MM.1S (cell line): ENCODE measurements at regions not wholly inside any gene's neighbourhood (a gene's known extent, or its start where the extent isn't known, plus 50 kb on each side); places are given as distances from the start of the nearest gene placed in this dataset.

ENCODE experiments used
- EZH2phosphoT487 ChIP-seq: fragments of 300-600 bp; sonication (generic); IDR thresholded peaks from 2 replicates; pipeline ENCODE4 v1.6.1; 2018; ENCODE audit warnings: antibody characterized with exemption, low read length
- TF ChIP-seq, protein P1 (sequence below): fragments of 300-600 bp; sonication (generic); IDR thresholded peaks from 2 replicates; pipeline ENCODE4 v1.5.1; 2016; ENCODE audit warnings: antibody characterized with exemption, low read length, mixed read lengths

DNA sequence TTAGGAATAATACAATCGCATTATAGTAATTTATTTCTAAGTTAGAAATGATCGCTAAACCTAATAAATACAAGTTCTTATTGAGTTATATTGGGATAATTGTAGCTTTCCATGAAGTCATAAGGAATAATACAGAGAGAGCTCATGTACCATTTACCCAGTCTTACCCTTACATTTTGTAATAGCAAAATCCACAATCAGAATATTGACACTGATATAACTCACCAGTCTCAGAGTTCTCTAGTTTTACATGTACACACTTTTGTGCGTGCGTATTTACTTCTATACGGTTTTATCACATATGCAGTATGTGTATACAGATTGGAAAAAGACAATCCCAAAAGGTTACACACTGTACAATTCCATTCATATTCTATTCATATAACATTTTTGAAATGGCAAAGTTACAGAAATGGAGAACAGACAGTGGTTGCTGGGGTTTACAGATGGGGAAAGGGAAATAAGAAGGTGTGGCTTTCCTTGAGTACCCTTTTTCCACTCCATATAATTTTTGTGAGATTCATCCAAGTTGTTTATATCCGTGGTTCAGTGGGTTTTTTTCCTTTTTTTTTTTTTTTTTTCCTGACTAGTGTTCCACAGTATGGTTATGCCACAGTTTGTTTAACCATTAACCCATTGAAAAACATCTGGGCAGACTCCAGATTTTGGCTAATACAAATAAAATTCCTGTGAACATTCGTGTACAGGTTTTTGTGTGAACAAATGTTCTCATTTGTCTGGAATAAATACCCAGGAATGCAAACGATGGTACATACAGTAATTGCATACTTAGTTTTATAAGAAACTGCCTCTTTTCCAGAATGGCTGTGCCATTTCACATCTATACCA lies 117.2 kb downstream of the HNMT start:
- TF ChIP-seq, protein P1, sequence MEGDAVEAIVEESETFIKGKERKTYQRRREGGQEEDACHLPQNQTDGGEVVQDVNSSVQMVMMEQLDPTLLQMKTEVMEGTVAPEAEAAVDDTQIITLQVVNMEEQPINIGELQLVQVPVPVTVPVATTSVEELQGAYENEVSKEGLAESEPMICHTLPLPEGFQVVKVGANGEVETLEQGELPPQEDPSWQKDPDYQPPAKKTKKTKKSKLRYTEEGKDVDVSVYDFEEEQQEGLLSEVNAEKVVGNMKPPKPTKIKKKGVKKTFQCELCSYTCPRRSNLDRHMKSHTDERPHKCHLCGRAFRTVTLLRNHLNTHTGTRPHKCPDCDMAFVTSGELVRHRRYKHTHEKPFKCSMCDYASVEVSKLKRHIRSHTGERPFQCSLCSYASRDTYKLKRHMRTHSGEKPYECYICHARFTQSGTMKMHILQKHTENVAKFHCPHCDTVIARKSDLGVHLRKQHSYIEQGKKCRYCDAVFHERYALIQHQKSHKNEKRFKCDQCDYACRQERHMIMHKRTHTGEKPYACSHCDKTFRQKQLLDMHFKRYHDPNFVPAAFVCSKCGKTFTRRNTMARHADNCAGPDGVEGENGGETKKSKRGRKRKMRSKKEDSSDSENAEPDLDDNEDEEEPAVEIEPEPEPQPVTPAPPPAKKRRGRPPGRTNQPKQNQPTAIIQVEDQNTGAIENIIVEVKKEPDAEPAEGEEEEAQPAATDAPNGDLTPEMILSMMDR: no peak
- TF ChIP-seq EZH2phosphoT487: no peak
